ENCODE measurements at regions not wholly inside any gene's neighbourhood (a gene's known extent, or its start where the extent isn't known, plus 50 kb on each side); places are given as distances from the start of the nearest gene placed in this dataset.

- TF ChIP-seq POLR2AphosphoS5 (IDR thresholded peaks at IDR 0.05; ENCODE audit: low read depth, low read length) (no peak), EZH2 (IDR thresholded peaks at IDR 0.05) (no peak), CTCF (IDR thresholded peaks at IDR 0.05 in 2 of 3, conservative IDR thresholded peaks at IDR 0.05 in 1 of 3; ENCODE audit: borderline replicate concordance in 1 of 3, insufficient read depth in 1 of 3, low read depth in 2 of 3, low read length in 2 of 3) (no peak), REST (IDR thresholded peaks at IDR 0.05; ENCODE audit: low read depth) (no peak), POLR2A (IDR thresholded peaks at IDR 0.05; ENCODE audit: borderline replicate concordance, extremely low read depth, insufficient read depth, insufficient read length) (no peak), ATF3 (IDR thresholded peaks at IDR 0.05) (no peak), ZFX (IDR thresholded peaks at IDR 0.05) (no peak), ZBTB33 (IDR thresholded peaks at IDR 0.05; ENCODE audit: extremely low read depth, insufficient replicate concordance, low read length) (no peak)
Measured at GRCh38 chr2:222805591-222806304, 55.1 kb upstream of the ACSL3 start.
